ENCODE measurements at regions not wholly inside any gene's neighbourhood (a gene's known extent, or its start where the extent isn't known, plus 50 kb on each side); places are given as distances from the start of the nearest gene placed in this dataset.

DNA sequence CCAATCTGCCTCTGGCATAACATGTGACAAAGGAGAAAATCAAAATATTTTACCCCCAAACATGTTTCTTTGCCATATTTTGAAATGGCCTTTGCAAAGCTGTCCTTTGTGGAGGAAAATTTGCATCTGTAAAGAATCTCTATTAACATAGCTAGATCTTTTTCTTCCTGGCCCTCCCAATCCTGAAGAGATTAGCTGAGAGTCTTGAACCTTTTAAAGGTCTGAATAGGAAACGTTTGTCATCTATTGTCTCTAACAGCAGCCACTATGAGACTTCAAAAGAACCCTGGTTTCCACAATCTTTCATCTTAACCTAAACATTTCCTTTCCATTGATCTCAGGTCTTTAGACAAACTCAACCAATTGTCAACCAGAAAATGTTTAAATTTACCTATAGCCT, 520.9 kb upstream of the TGFBR2 start:
- Histone ChIP-seq H3K4me3 (ENCODE audit: low read length, poor library complexity, severe bottlenecking) (no peak overlapping the region), H2AFZ (ENCODE audit: low read length) (no peak overlapping the region), H3K4me1 (ENCODE audit: insufficient read depth, low read length, poor library complexity, severe bottlenecking) (peaks cover 8% of the 10 kb centered on the region), H3K9ac (ENCODE audit: low read depth, low read length, poor library complexity, severe bottlenecking) (no peak overlapping the region), H3K36me3 (ENCODE audit: insufficient read depth, low read length) (no peaks in the 10 kb centered on the region), H3K9me3 (ENCODE audit: insufficient read depth, low read depth, low read length) (no peaks in the 10 kb centered on the region), H3F3A (ENCODE audit: low read depth) (no peaks in the 10 kb centered on the region), H3K79me2 (ENCODE audit: insufficient read depth, low read length) (no peaks in the 10 kb centered on the region), H3K9me2 (replicated peaks; ENCODE audit: low read depth, low read length) (no peaks in the 10 kb centered on the region), H3K27me3 (ENCODE audit: insufficient read depth, low read length, poor library complexity, severe bottlenecking) (no peaks in the 10 kb centered on the region), H4K20me1 (ENCODE audit: insufficient read depth, low read length, poor library complexity, severe bottlenecking) (no peaks in the 10 kb centered on the region), H3K4me2 (ENCODE audit: low read depth, low read length, poor library complexity, severe bottlenecking) (no peak overlapping the region)
- no peak for TF ChIP-seq EZH2phosphoT487 (IDR thresholded peaks at IDR 0.05; ENCODE audit: borderline replicate concordance)
- TF ChIP-seq, protein P1, sequence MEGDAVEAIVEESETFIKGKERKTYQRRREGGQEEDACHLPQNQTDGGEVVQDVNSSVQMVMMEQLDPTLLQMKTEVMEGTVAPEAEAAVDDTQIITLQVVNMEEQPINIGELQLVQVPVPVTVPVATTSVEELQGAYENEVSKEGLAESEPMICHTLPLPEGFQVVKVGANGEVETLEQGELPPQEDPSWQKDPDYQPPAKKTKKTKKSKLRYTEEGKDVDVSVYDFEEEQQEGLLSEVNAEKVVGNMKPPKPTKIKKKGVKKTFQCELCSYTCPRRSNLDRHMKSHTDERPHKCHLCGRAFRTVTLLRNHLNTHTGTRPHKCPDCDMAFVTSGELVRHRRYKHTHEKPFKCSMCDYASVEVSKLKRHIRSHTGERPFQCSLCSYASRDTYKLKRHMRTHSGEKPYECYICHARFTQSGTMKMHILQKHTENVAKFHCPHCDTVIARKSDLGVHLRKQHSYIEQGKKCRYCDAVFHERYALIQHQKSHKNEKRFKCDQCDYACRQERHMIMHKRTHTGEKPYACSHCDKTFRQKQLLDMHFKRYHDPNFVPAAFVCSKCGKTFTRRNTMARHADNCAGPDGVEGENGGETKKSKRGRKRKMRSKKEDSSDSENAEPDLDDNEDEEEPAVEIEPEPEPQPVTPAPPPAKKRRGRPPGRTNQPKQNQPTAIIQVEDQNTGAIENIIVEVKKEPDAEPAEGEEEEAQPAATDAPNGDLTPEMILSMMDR (conservative IDR thresholded peaks at IDR 0.05; ENCODE audit: low read length), result no peak

DNA sequence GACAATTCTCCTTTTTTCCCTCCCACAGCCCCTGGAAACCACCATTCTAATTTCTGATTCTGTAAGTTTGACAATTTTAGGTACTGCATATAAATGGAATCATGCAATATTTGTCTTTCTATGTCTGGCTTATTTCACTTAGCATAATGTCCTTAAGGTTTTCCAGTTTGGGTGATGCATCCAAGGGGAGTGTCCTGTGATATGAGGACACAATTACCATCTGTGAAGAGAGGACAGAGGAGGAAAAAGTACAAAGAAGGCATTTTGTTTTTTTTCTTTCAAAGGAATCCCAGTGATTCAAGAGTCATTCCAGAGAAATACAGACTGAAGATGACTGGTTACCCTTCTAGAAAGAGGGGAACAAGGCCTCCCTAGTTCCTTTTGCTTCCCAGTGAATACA, 514.7 kb upstream of the TGFBR2 start:
- Histone ChIP-seq H3F3A (ENCODE audit: low read depth) (no peaks in the 10 kb centered on the region), H3K36me3 (ENCODE audit: insufficient read depth, low read length) (no peaks in the 10 kb centered on the region), H3K9me2 (replicated peaks; ENCODE audit: low read depth, low read length) (no peaks in the 10 kb centered on the region), H2AFZ (ENCODE audit: low read length) (no peak overlapping the region), H3K4me2 (ENCODE audit: low read depth, low read length, poor library complexity, severe bottlenecking) (no peak overlapping the region), H3K9me3 (ENCODE audit: insufficient read depth, low read depth, low read length) (no peaks in the 10 kb centered on the region; the same call in 1 of the 2 replicates), H3K79me2 (ENCODE audit: insufficient read depth, low read length) (no peaks in the 10 kb centered on the region), H4K20me1 (ENCODE audit: insufficient read depth, low read length, poor library complexity, severe bottlenecking) (no peaks in the 10 kb centered on the region), H3K4me1 (ENCODE audit: insufficient read depth, low read length, poor library complexity, severe bottlenecking) (no peaks in the 10 kb centered on the region), H3K4me3 (ENCODE audit: low read length, poor library complexity, severe bottlenecking) (no peak overlapping the region), H3K9ac (ENCODE audit: low read depth, low read length, poor library complexity, severe bottlenecking) (no peak overlapping the region), H3K27me3 (ENCODE audit: insufficient read depth, low read length, poor library complexity, severe bottlenecking) (no peaks in the 10 kb centered on the region)
- no peak for TF ChIP-seq EZH2phosphoT487 (IDR thresholded peaks at IDR 0.05; ENCODE audit: borderline replicate concordance)
- TF ChIP-seq, protein P1 (conservative IDR thresholded peaks at IDR 0.05; ENCODE audit: low read length), result no peak

DNA sequence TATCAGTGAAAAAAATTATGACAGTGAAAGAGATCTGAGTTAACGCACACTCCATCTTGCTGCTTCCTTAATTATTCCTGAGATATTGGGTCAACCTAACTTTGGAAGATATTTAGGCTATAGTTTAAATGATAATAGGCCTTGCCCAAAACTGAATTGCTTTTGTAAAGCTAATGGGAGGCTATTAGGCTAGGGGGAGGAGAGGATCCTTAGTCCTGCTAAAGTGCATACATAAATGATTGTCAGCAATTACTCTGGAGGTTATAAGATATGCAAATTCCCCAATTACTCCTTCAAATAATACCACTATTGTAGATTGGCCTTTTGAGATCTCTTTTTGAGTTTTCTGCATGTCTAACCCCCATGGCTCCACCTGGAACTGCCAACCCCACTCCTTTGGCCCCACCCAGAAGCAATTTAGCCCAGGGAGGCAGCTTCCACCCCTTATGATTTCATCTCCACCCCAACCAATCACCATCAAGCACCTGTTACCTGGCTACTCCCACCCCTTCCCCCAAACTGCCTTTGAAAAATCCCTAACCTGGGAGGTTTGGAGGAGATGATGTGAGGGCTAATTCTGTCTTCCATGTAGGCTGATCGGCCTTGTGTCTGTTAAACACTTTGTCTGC, 509.3 kb upstream of the TGFBR2 start:
- Histone ChIP-seq H3F3A (ENCODE audit: low read depth) (no peaks in the 10 kb centered on the region), H3K4me1 (ENCODE audit: insufficient read depth, low read length, poor library complexity, severe bottlenecking) (no peaks in the 10 kb centered on the region), H2AFZ (ENCODE audit: low read length) (no peak overlapping the region), H3K9ac (ENCODE audit: low read depth, low read length, poor library complexity, severe bottlenecking) (no peak overlapping the region), H3K9me2 (replicated peaks; ENCODE audit: low read depth, low read length) (no peaks in the 10 kb centered on the region), H3K36me3 (ENCODE audit: insufficient read depth, low read length) (no peaks in the 10 kb centered on the region), H3K4me3 (ENCODE audit: low read length, poor library complexity, severe bottlenecking) (no peak overlapping the region), H4K20me1 (ENCODE audit: insufficient read depth, low read length, poor library complexity, severe bottlenecking) (no peaks in the 10 kb centered on the region), H3K4me2 (ENCODE audit: low read depth, low read length, poor library complexity, severe bottlenecking) (no peak overlapping the region), H3K27me3 (ENCODE audit: insufficient read depth, low read length, poor library complexity, severe bottlenecking) (no peaks in the 10 kb centered on the region), H3K79me2 (ENCODE audit: insufficient read depth, low read length) (no peaks in the 10 kb centered on the region), H3K9me3 (ENCODE audit: insufficient read depth, low read depth, low read length) (no peaks in the 10 kb centered on the region; the same call in 1 of the 2 replicates)
- TF ChIP-seq EZH2phosphoT487 (IDR thresholded peaks at IDR 0.05; ENCODE audit: borderline replicate concordance), result no peak
- TF ChIP-seq, protein P1 (conservative IDR thresholded peaks at IDR 0.05; ENCODE audit: low read length), result no peak
